ENCODE measurements at regions not wholly inside any gene's neighbourhood (a gene's known extent, or its start where the extent isn't known, plus 50 kb on each side); places are given as distances from the start of the nearest gene placed in this dataset.

DNA sequence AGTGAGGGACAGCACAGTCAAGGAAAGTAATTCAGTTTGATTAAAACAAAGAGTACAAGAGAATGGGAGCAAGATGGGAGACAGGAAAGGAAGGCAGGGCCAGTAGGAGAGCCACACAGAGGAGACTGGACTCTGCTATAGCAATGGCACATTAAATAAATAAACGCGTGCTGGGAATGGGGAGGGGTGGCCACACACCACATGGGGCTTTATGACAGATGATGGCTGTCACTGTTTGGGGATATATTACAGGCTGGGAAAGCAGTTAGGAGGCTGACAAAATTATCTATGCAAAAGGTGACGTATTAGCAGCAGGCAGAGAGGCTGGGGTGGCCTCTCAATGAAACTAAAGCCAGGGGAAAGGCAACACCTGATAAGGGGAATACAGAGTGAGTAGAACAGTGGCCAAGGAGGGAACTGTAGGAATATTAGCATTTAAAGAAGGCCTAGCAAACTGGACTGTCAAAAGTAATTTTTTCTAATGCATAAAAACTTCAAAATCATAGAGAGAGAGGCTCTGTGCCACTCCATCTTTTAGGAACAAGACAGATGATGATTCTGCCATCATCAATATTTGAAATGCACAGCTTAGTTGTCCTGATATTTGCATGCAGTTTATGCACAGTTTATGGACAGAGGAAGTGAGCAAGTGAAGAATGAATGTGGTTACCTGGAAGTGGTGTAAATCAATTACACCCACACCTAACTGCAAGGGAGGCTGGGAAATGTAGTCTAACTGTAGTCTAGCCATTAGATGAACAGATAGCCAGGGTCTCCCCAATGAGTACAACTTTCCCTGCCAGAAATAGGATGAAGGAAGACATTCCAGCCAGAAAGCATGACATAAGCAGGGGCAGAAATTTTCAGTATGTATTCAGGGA is 346.5 kb downstream of the FOXO1 start:
- Histone ChIP-seq H3K27me3 (ENCODE audit: control insufficient read depth in 2 of 2, insufficient read depth in 2 of 2, low read length in 2 of 2) (no peaks in the 10 kb centered on the region), H3K36me3 (ENCODE audit: control insufficient read depth in 2 of 3, insufficient read depth in 3 of 3, low read length in 3 of 3) (no peaks in the 10 kb centered on the region), H3K4me1 (ENCODE audit: control insufficient read depth in 2 of 2, insufficient read depth in 2 of 2, low read length in 2 of 2) (peaks cover 2 to 26% of the 10 kb centered on the region in 2 donors), H3K9me3 (ENCODE audit: control insufficient read depth in 2 of 3, low read length in 3 of 3) (no peaks in the 10 kb centered on the region), H3K27ac (ENCODE audit: low read depth, low read length) (no peak overlapping the region), H3K4me3 (ENCODE audit: low read length) (no peak overlapping the region)
- H3K4me1 Mint-ChIP-seq, result peaks cover 31 to 56% (median 52%) of the 10 kb centered on the region in 7 donors
- H3K36me3 Mint-ChIP-seq, result peaks cover 0 to 23% (median 11%) of the 10 kb centered on the region in 5 donors
- POLR2A ChIA-PET, result interaction anchor here (0.7 kb wide), 1 partner anchor 201 kb away, joined by 4 read pairs; no protein-coding TSS in a partner anchor
- intact Hi-C loops (cut with micrococcal nuclease), result loop anchor here (1.0 to 5.0 kb wide), 5 partner anchors 52 to 342 kb away; no protein-coding TSS in a partner anchor
- H3K27me3 Mint-ChIP-seq, result no peaks in the 10 kb centered on the region
- peaks cover 0 to 29% (median 12%) of the 10 kb centered on the region in 11 donors for H3K9me3 Mint-ChIP-seq
- CTCF ChIA-PET, result no interaction called here
- H3K4me3 Mint-ChIP-seq, result peak overlapping the region in 2 of 10 donors; percentile 18 to 56
- DNase-seq (peak in 3 of 9 donors; percentile 16 to 26 (median 22)), ATAC-seq (no peak)
- H3K27ac Mint-ChIP-seq, result peak overlapping the region in 8 of 9 donors; percentile 62 to 90 (median 81)

DNA sequence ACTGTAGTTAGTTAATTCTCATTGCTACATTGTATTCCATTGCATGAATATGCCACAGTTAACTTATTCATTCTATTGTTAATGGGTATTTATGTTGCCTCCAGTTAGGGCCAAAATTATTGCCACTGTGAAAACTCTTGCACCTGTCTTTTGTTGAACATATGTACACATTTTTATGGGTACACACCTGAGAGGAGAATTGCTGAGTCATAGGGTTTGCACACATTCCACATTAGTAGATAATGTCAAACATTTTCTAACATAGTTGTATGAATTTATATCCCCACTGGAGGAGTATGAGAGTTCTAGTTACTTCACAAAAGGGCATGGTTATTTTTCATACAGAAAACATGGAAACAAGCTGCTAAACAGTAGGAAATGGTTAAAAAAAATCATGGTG is 338.4 kb downstream of the FOXO1 start:
- H3K27ac ChIP-seq (ENCODE audit: low read depth, low read length), result no peak overlapping the region
- DNase-seq (no peak), ATAC-seq (no peak)
- no peaks in the 10 kb centered on the region for H3K36me3 ChIP-seq (ENCODE audit: control insufficient read depth in 2 of 3, insufficient read depth in 3 of 3, low read length in 3 of 3)
- Mint-ChIP-seq H3K9me3 (peaks cover 4 to 24% (median 15%) of the 10 kb centered on the region in 11 donors), H3K4me3 (peak overlapping the region in 1 of 10 donors; percentile 19), H3K27me3 (no peaks in the 10 kb centered on the region), H3K4me1 (peaks cover 12 to 48% (median 28%) of the 10 kb centered on the region in 7 donors), H3K36me3 (peaks cover 4 to 23% (median 11%) of the 10 kb centered on the region in 5 donors), H3K27ac (peak overlapping the region in 1 of 9 donors; percentile 53)
- H3K9me3 ChIP-seq (ENCODE audit: control insufficient read depth in 2 of 3, low read length in 3 of 3), result no peaks in the 10 kb centered on the region
- no peaks in the 10 kb centered on the region for H3K27me3 ChIP-seq (ENCODE audit: control insufficient read depth in 2 of 2, insufficient read depth in 2 of 2, low read length in 2 of 2)
- ChIA-PET CTCF (no interaction called here), POLR2A (no interaction called here)
- no peak overlapping the region for H3K4me3 ChIP-seq (ENCODE audit: low read length)
- peaks cover 0 to 16% of the 10 kb centered on the region in 2 donors for H3K4me1 ChIP-seq (ENCODE audit: control insufficient read depth in 2 of 2, insufficient read depth in 2 of 2, low read length in 2 of 2)
- intact Hi-C loops (cut with micrococcal nuclease), result no loop called here

DNA sequence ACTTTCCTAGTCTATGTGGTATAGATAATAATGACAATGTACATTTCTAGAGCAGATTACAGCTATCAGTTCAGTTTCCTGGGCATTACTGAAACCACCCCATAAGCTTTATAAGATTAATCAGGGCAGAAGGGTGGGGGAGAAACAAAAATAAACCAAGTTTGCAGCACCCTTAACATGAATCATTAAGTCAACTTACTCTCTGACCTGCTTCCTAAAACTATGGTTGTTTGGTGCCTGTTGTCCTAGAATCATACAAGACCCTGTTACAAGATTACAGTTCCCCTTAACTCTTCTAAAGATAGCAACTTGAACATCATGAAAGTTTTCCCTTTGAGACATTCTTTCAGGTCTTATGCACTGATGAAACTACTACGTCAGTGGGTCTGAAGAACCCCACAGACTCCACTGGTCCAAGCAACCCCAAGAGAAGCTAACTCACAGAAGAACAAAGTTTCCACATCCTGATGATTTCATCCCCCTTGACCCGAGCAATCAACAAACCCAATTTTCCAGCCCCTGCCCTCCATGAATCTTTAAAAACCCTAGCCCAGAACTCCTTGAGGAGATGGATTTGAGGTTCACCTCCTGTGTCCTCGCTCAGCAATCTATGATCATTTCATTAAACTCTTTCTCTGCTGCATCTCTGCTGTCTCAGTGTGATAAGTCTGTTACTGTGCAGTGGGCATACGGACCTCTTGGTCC is 336.5 kb downstream of the FOXO1 start:
- no peak overlapping the region for H3K27ac ChIP-seq (ENCODE audit: low read depth, low read length)
- no peak overlapping the region for H3K4me3 ChIP-seq (ENCODE audit: low read length)
- Mint-ChIP-seq H3K27ac (peak overlapping the region in 2 of 9 donors; percentile 14 to 28), H3K4me1 (peaks cover 14 to 52% (median 32%) of the 10 kb centered on the region in 7 donors), H3K4me3 (no peak overlapping the region), H3K9me3 (peaks cover 0 to 7% (median 5%) of the 10 kb centered on the region in 11 donors), H3K36me3 (peaks cover 0 to 15% (median 4%) of the 10 kb centered on the region in 5 donors), H3K27me3 (no peaks in the 10 kb centered on the region)
- H3K4me1 ChIP-seq (ENCODE audit: control insufficient read depth in 2 of 2, insufficient read depth in 2 of 2, low read length in 2 of 2), result peaks cover 0 to 16% of the 10 kb centered on the region in 2 donors
- DNase-seq (no peak), ATAC-seq (no peak)
- H3K27me3 ChIP-seq (ENCODE audit: control insufficient read depth in 2 of 2, insufficient read depth in 2 of 2, low read length in 2 of 2), result no peaks in the 10 kb centered on the region
- H3K36me3 ChIP-seq (ENCODE audit: control insufficient read depth in 2 of 3, insufficient read depth in 3 of 3, low read length in 3 of 3), result no peaks in the 10 kb centered on the region
- intact Hi-C loops (cut with micrococcal nuclease), result no loop called here
- ChIA-PET POLR2A (no interaction called here), CTCF (interaction anchor here (0.6 kb wide), 1 partner anchor 78 kb away, joined by 3 read pairs; no protein-coding TSS in a partner anchor)
- no peaks in the 10 kb centered on the region for H3K9me3 ChIP-seq (ENCODE audit: control insufficient read depth in 2 of 3, low read length in 3 of 3)

DNA sequence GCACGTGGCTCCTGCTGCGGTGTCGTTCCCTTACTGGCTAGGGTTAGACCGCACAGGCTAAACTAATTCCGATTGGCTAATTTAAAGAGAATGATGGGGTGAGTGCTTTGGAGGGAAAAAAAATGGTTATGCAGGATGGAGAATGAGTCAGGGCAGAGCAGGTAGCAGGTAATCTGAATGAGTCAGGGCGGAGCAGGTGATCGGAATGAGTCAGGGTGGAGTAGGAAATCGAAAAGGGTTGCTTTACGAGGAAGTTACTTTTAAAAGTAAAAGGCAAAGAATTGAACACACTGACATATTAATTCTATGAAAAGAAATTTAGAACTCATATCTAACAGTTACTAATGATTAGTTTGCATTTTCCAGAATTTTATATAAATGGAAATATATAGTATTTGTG is 335.5 kb downstream of the FOXO1 start:
- Histone ChIP-seq H3K36me3 (ENCODE audit: control insufficient read depth in 2 of 3, insufficient read depth in 3 of 3, low read length in 3 of 3) (no peaks in the 10 kb centered on the region), H3K4me3 (ENCODE audit: low read length) (no peak overlapping the region), H3K27me3 (ENCODE audit: control insufficient read depth in 2 of 2, insufficient read depth in 2 of 2, low read length in 2 of 2) (no peaks in the 10 kb centered on the region), H3K4me1 (ENCODE audit: control insufficient read depth in 2 of 2, insufficient read depth in 2 of 2, low read length in 2 of 2) (peaks cover 0 to 10% of the 10 kb centered on the region in 2 donors), H3K27ac (ENCODE audit: low read depth, low read length) (no peak overlapping the region), H3K9me3 (ENCODE audit: control insufficient read depth in 2 of 3, low read length in 3 of 3) (no peaks in the 10 kb centered on the region)
- H3K9me3 Mint-ChIP-seq, result peaks cover 0 to 3% (median 0%) of the 10 kb centered on the region in 11 donors
- CTCF ChIA-PET, result no interaction called here
- H3K27me3 Mint-ChIP-seq, result no peaks in the 10 kb centered on the region
- intact Hi-C loops (cut with micrococcal nuclease), result no loop called here
- no peak for DNase-seq
- H3K36me3 Mint-ChIP-seq, result peaks cover 0 to 12% (median 0%) of the 10 kb centered on the region in 5 donors
- POLR2A ChIA-PET, result no interaction called here
- H3K4me3 Mint-ChIP-seq, result no peak overlapping the region
- peaks cover 9 to 45% (median 25%) of the 10 kb centered on the region in 7 donors for H3K4me1 Mint-ChIP-seq
- peak overlapping the region in 1 of 9 donors; percentile 32 for H3K27ac Mint-ChIP-seq
- no peak for ATAC-seq

DNA sequence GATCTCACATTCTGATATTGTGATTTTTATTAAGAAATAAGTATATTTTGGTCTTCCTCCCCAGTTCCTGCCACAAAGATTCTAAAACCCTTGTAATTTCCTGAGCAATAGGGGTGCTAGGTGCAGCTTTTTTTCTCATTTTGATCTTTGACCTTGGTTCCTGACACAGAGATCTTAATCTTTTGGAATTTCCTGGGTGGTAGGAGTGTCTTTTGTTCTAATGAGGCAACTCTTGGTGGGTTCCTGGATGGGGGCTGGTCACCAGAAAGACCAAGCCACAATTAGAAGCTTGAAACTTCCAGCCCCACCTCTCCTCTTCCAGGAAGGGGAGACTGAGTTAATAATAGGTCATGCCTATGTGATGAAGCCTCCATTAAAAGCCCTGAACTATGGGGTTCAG is 334.6 kb downstream of the FOXO1 start:
- Histone ChIP-seq H3K9me3 (ENCODE audit: control insufficient read depth in 2 of 3, low read length in 3 of 3) (no peaks in the 10 kb centered on the region), H3K4me3 (ENCODE audit: low read length) (no peak overlapping the region), H3K27me3 (ENCODE audit: control insufficient read depth in 2 of 2, insufficient read depth in 2 of 2, low read length in 2 of 2) (no peaks in the 10 kb centered on the region), H3K4me1 (ENCODE audit: control insufficient read depth in 2 of 2, insufficient read depth in 2 of 2, low read length in 2 of 2) (peaks cover 0 to 10% of the 10 kb centered on the region in 2 donors), H3K27ac (ENCODE audit: low read depth, low read length) (no peak overlapping the region), H3K36me3 (ENCODE audit: control insufficient read depth in 2 of 3, insufficient read depth in 3 of 3, low read length in 3 of 3) (no peaks in the 10 kb centered on the region)
- intact Hi-C loops (cut with micrococcal nuclease), result no loop called here
- Mint-ChIP-seq H3K9me3 (peaks cover 0 to 3% (median 0%) of the 10 kb centered on the region in 11 donors), H3K4me3 (no peak overlapping the region), H3K36me3 (peaks cover 0 to 9% (median 0%) of the 10 kb centered on the region in 5 donors), H3K4me1 (peaks cover 10 to 46% (median 29%) of the 10 kb centered on the region in 7 donors), H3K27ac (peak overlapping the region in 1 of 9 donors; percentile 59), H3K27me3 (no peaks in the 10 kb centered on the region)
- POLR2A ChIA-PET, result interaction anchor here (0.6 kb wide), 1 partner anchor 9 kb away, joined by 3 read pairs; no protein-coding TSS in a partner anchor
- ATAC-seq (no peak), DNase-seq (no peak)
- CTCF ChIA-PET, result no interaction called here

DNA sequence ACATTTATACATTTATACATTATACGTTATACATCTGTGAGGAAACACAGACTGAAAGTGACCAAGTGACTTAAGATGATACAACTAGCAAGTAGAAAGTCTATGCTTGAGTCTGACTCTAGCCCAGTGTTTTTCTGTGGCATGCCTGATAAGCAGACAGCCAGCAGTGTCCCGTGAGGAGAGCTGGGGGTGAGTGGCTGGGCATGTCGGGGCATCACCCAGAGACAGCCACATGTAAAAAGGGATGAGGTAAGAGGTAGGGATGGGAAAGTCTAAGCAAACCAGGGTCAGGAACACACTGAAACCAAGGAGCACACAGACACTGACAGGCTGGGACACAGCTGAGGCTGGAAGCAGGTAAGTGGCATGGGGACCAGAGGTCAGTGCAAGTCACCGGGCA is 333.2 kb downstream of the FOXO1 start:
- ChIA-PET POLR2A (interaction anchor here (0.6 to 1.2 kb wide), 2 partner anchors 11 to 31 kb away, joined by 3 to 4 read pairs; no protein-coding TSS in a partner anchor), CTCF (no interaction called here)
- Mint-ChIP-seq H3K36me3 (peaks cover 0 to 10% (median 0%) of the 10 kb centered on the region in 5 donors), H3K27ac (peak overlapping the region in 1 of 9 donors; percentile 87), H3K4me3 (no peak overlapping the region), H3K4me1 (peaks cover 13 to 53% (median 42%) of the 10 kb centered on the region in 7 donors), H3K27me3 (no peaks in the 10 kb centered on the region), H3K9me3 (no peaks in the 10 kb centered on the region)
- ATAC-seq (no peak), DNase-seq (no peak)
- H3K4me1 ChIP-seq (ENCODE audit: control insufficient read depth in 2 of 2, insufficient read depth in 2 of 2, low read length in 2 of 2), result peaks cover 0 to 16% of the 10 kb centered on the region in 2 donors
- no peaks in the 10 kb centered on the region for H3K27me3 ChIP-seq (ENCODE audit: control insufficient read depth in 2 of 2, insufficient read depth in 2 of 2, low read length in 2 of 2)
- no peaks in the 10 kb centered on the region for H3K36me3 ChIP-seq (ENCODE audit: control insufficient read depth in 2 of 3, insufficient read depth in 3 of 3, low read length in 3 of 3)
- H3K27ac ChIP-seq (ENCODE audit: low read depth, low read length), result no peak overlapping the region
- H3K4me3 ChIP-seq (ENCODE audit: low read length), result no peak overlapping the region
- H3K9me3 ChIP-seq (ENCODE audit: control insufficient read depth in 2 of 3, low read length in 3 of 3), result no peaks in the 10 kb centered on the region
- intact Hi-C loops (cut with micrococcal nuclease), result no loop called here

All from naive thymus-derived CD4-positive, alpha-beta T cell (primary cell).